Immature natural killer cell (primary cell): ENCODE measurements at regions not wholly inside any gene's neighbourhood (a gene's known extent, or its start where the extent isn't known, plus 50 kb on each side); places are given as distances from the start of the nearest gene placed in this dataset.
A peak's percentile ranks its signal among the peaks of the same experiment; 100 is the strongest.

ENCODE experiments used
- DNase-seq, 3 donors: peaks; one replicate each; pipeline ENCODE4 v3.0.0; 2022; ENCODE audit warnings: mixed read lengths in 1 of 3
- H3K27ac Mint-ChIP-seq, 6 donors: one replicate each; pipeline ENCODE4 v1.8.0; 2020; ENCODE audit warnings: mixed read lengths in 6 of 6, mild to moderate bottlenecking in 5 of 6, inconsistent platforms in 4 of 6, moderate library complexity in 3 of 6
- H3K27me3 Mint-ChIP-seq, 3 donors: one replicate each; pipeline ENCODE4 v1.8.0; 2020 to 2021; ENCODE audit warnings: low read depth in 3 of 3, mild to moderate bottlenecking in 3 of 3, mixed read lengths in 3 of 3, moderate library complexity in 3 of 3, inconsistent platforms in 1 of 3
- H3K36me3 Mint-ChIP-seq, 3 donors: one replicate each; pipeline ENCODE4 v1.8.0; 2020; ENCODE audit warnings: mixed read lengths in 3 of 3, inconsistent platforms in 2 of 3, mild to moderate bottlenecking in 2 of 3
- H3K4me1 Mint-ChIP-seq, 2 donors: one replicate each; pipeline ENCODE4 v1.8.0; 2020; ENCODE audit warnings: inconsistent platforms in 2 of 2, mild to moderate bottlenecking in 2 of 2, mixed read lengths in 2 of 2, moderate library complexity in 1 of 2
- H3K4me3 Mint-ChIP-seq, 5 donors: one replicate each; pipeline ENCODE4 v1.8.0; 2020; ENCODE audit warnings: mild to moderate bottlenecking in 5 of 5, mixed read lengths in 5 of 5, inconsistent platforms in 3 of 5, moderate library complexity in 3 of 5
- H3K9me3 Mint-ChIP-seq, 6 donors: one replicate each; pipeline ENCODE4 v1.8.0; 2020; ENCODE audit warnings: mild to moderate bottlenecking in 6 of 6, mixed read lengths in 6 of 6, inconsistent platforms in 4 of 6, moderate library complexity in 3 of 6

GRCh38 chr4:54806351-54806750 lies 148.6 kb downstream of the KIT start:
- H3K4me1 Mint-ChIP-seq = peaks cover 7 to 9% of the 10 kb centered on the region in 2 donors
- H3K27me3 Mint-ChIP-seq = peaks cover 2 to 9% (median 5%) of the 10 kb centered on the region in 3 donors
- H3K27ac Mint-ChIP-seq = no peak overlapping the region
- no peak for DNase-seq
- H3K36me3 Mint-ChIP-seq = peaks cover 0 to 4% (median 3%) of the 10 kb centered on the region in 3 donors
- peaks cover 0 to 6% (median 3%) of the 10 kb centered on the region in 6 donors for H3K9me3 Mint-ChIP-seq
- no peak overlapping the region for H3K4me3 Mint-ChIP-seq

GRCh38 chr4:54802336-54802735 lies 144.6 kb downstream of the KIT start:
- Mint-ChIP-seq H3K36me3 (peaks cover 0 to 4% (median 0%) of the 10 kb centered on the region in 3 donors), H3K4me1 (peaks cover 19 to 21% of the 10 kb centered on the region in 2 donors), H3K27ac (no peak overlapping the region), H3K4me3 (no peak overlapping the region), H3K9me3 (peaks cover 0 to 6% (median under 1%) of the 10 kb centered on the region in 6 donors), H3K27me3 (peaks cover 0 to 6% (median 4%) of the 10 kb centered on the region in 3 donors)
- DNase-seq = no peak

- no peak overlapping the region for H3K4me3 Mint-ChIP-seq
- H3K9me3 Mint-ChIP-seq = peaks cover 0 to 3% (median 0%) of the 10 kb centered on the region in 6 donors
- peaks cover 0 to 6% (median 4%) of the 10 kb centered on the region in 3 donors for H3K27me3 Mint-ChIP-seq
- DNase-seq = no peak
- H3K4me1 Mint-ChIP-seq = peaks cover 25 to 26% of the 10 kb centered on the region in 2 donors
- H3K36me3 Mint-ChIP-seq = no peaks in the 10 kb centered on the region
- H3K27ac Mint-ChIP-seq = no peak overlapping the region
Measured at GRCh38 chr4:54800831-54801530, 143.2 kb downstream of the KIT start.

- no peaks in the 10 kb centered on the region for H3K9me3 Mint-ChIP-seq
- H3K4me3 Mint-ChIP-seq = no peak overlapping the region
- peak overlapping the region in 2 of 6 donors; percentile 19 to 32 for H3K27ac Mint-ChIP-seq
- peaks cover 0 to 5% (median 4%) of the 10 kb centered on the region in 3 donors for H3K27me3 Mint-ChIP-seq
- DNase-seq = no peak
- H3K4me1 Mint-ChIP-seq = peaks cover 46 to 52% of the 10 kb centered on the region in 2 donors
- H3K36me3 Mint-ChIP-seq = no peaks in the 10 kb centered on the region
Measured at GRCh38 chr4:54794579-54794978, 136.8 kb downstream of the KIT start.

- H3K36me3 Mint-ChIP-seq = no peaks in the 10 kb centered on the region
- DNase-seq = peak; percentile 41 to 50 (median 47)
- H3K27me3 Mint-ChIP-seq = peaks cover 0 to 5% (median 3%) of the 10 kb centered on the region in 3 donors
- peaks cover 46 to 52% of the 10 kb centered on the region in 2 donors for H3K4me1 Mint-ChIP-seq
- H3K4me3 Mint-ChIP-seq = peak overlapping the region; percentile 13 to 34 (median 24)
- H3K27ac Mint-ChIP-seq = peak overlapping the region in 2 of 6 donors; percentile 28 to 32
- peaks cover 0 to 2% (median 0%) of the 10 kb centered on the region in 6 donors for H3K9me3 Mint-ChIP-seq
Measured at GRCh38 chr4:54793856-54794422, 136.2 kb downstream of the KIT start.
